GM12873 (cell line): ENCODE measurements at regions not wholly inside any gene's neighbourhood (a gene's known extent, or its start where the extent isn't known, plus 50 kb on each side); places are given as distances from the start of the nearest gene placed in this dataset.

Source experiments
- TF ChIP-seq, protein P1 (sequence below): IDR thresholded peaks from 2 replicates; pipeline ENCODE4 v1.5.1; 2012; ENCODE audit warnings: low read depth, mild to moderate bottlenecking, moderate library complexity, low read length, control low read depth; ENCODE audit not compliant: insufficient read depth; ENCODE audit errors: missing control alignments

GRCh38 chr6:155771822-155772221 is 316.2 kb upstream of the NOX3 start:
- TF ChIP-seq, protein P1, sequence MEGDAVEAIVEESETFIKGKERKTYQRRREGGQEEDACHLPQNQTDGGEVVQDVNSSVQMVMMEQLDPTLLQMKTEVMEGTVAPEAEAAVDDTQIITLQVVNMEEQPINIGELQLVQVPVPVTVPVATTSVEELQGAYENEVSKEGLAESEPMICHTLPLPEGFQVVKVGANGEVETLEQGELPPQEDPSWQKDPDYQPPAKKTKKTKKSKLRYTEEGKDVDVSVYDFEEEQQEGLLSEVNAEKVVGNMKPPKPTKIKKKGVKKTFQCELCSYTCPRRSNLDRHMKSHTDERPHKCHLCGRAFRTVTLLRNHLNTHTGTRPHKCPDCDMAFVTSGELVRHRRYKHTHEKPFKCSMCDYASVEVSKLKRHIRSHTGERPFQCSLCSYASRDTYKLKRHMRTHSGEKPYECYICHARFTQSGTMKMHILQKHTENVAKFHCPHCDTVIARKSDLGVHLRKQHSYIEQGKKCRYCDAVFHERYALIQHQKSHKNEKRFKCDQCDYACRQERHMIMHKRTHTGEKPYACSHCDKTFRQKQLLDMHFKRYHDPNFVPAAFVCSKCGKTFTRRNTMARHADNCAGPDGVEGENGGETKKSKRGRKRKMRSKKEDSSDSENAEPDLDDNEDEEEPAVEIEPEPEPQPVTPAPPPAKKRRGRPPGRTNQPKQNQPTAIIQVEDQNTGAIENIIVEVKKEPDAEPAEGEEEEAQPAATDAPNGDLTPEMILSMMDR, result no peak

GRCh38 chr6:155770856-155771255 is 315.2 kb upstream of the NOX3 start:
- TF ChIP-seq, protein P1, result no peak

GRCh38 chr6:155770313-155770712 is 314.7 kb upstream of the NOX3 start:
- TF ChIP-seq, protein P1, result no peak

DNA sequence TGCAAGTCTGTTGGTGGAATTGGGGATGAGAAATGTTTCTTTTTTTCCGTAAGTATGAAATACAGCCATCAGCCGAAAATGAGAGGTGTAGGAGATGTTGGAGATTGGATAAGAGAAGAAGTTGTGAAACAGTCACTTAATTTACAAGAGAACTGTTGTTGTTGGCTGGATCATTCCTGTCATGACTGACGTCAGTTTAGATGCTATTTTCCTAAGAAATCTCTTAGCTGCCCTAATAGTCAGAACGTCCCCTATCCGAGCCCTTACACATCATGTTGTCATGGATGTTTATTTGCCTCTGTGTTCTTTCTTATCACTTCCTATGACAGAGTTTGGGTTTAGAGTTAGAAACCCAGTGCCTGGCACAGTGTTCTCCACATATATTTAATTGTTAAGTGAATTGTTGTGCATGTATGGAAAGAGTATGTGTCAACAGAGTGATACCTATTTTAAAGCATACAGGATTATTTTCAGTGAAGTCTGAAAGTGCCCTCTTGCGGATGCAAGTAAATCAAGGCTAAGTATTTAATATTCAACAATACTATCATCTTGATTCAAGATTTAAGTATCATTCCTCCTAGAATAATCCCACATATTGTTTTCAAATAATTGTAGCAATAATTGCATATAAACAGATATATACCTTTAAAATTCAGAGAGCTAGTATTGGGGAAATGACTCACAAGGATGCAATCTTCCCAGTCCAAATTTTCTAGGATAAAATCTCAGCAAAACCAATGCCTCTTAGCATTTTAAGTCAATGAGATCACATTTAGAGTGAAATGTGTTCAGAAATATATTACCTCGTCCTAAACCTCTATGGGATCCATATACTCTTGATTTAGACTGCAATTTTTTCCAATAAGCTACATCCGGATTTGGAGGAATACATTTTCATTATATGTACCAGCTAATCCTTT is 309.9 kb upstream of the NOX3 start:
- TF ChIP-seq, protein P1, result no peak

DNA sequence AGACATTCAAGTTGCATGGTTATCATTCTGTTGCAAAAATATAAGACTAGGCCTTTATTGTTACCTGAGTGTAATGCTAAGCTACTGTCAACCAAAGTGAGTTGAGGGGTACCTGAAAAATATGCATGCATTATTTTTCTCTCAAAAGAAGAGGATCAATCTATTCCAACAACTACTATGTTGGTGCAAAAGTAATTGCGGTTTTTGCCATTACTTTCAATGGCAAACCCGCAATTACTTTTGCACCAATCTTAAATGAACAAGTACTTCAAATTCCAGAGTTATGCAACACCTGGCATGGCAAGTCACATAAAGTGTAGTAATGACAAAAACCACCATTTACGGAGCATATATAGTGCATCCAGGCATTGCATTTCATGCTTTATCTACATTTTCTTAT is 307.0 kb upstream of the NOX3 start:
- TF ChIP-seq, protein P1, result no peak

DNA sequence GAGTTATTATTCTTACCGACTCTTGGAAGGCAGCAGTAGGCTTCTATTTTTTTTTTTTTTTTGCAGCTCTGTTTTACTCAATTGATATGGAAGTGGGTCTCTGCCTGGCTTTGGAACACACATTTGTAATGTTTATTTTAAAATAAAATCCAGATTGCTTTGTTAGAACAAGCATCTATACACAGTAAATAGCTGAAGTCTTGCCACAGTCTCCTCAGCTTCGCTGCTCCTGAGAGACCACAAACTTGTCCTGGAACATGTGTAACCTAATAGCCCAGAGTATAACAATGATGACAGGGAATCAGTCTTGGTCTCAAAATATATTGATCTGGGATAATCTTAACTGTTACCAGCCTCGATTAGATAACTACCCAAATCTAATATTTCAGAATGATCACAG is 299.8 kb upstream of the NOX3 start:
- TF ChIP-seq, protein P1, result no peak

DNA sequence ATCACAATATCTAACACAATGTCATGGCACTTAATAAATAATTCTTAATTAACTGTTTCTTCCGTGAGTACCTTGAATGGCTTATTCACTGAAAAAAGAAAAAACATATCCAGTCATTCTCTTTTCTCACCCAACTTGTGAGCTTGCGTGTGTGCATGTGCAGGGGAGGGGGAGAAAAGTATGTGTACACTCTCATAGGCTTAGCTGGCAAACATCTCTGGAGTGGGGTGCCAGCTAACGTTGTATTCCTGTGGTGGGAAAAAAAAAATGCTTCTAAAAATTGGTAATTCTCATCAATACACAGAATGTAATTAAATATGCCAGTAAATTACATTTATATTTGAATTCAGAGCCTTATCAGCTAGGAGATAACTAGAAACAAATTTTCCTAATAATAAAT is 291.9 kb upstream of the NOX3 start:
- TF ChIP-seq, protein P1, result no peak
